Keratinocyte (primary cell): ENCODE measurements at regions not wholly inside any gene's neighbourhood (a gene's known extent, or its start where the extent isn't known, plus 50 kb on each side); places are given as distances from the start of the nearest gene placed in this dataset.
A peak's percentile ranks its signal among the peaks of the same experiment; 100 is the strongest.

ENCODE experiments used
- DNase-seq: peaks from one replicate; pipeline ENCODE4 v3.0.0-alpha.2; 2011; ENCODE audit warnings: low read depth, missing footprints, low spot score
- FAIRE-seq: peaks from 2 replicates; lab custom pipeline; 2011; peaks lifted over from hg19 to GRCh38; lab: Jason Lieb, UNC
- H2AFZ ChIP-seq: 2 replicates; pipeline ENCODE4 v1.6.0; 2012; ENCODE audit warnings: low read length, control low read depth, inconsistent platforms; ENCODE audit not compliant: control insufficient read depth
- H3K27ac ChIP-seq: 2 replicates; pipeline ENCODE4 v1.5.1; 2011; ENCODE audit warnings: low read length; ENCODE audit not compliant: control insufficient read depth, insufficient read depth
- H3K27me3 ChIP-seq: 3 replicates; pipeline ENCODE4 v1.6.0; 2011; ENCODE audit warnings: low read length; ENCODE audit not compliant: control insufficient read depth, insufficient read depth; ENCODE audit errors: extremely low read depth
- H3K36me3 ChIP-seq, 2 experiments: 2 replicates in 1 of 2; 3 replicates in 1 of 2; pipeline ENCODE4 v1.5.1; 2011; ENCODE audit warnings: low read length in 2 of 2, mild to moderate bottlenecking in 1 of 2; ENCODE audit not compliant: control insufficient read depth in 2 of 2, insufficient read depth in 2 of 2; ENCODE audit errors: extremely low read depth in 1 of 2
- H3K4me1 ChIP-seq: 3 replicates; pipeline ENCODE4 v1.5.1; 2011; ENCODE audit warnings: low read length; ENCODE audit not compliant: control insufficient read depth, insufficient read depth; ENCODE audit errors: extremely low read depth
- H3K4me2 ChIP-seq: 3 replicates; pipeline ENCODE4 v1.6.0; 2011; ENCODE audit warnings: low read depth, low read length; ENCODE audit not compliant: control insufficient read depth, insufficient read depth; ENCODE audit errors: extremely low read depth
- H3K4me3 ChIP-seq, 3 experiments: fragments of 200-600 bp in 1 of 3; sonication (generic) in 1 of 3; 2 replicates in 2 of 3; 3 replicates in 1 of 3; pipeline ENCODE4 v1.5.1; 2011 to 2016; ENCODE audit warnings: low read length in 3 of 3, mild to moderate bottlenecking in 3 of 3, control low read depth in 2 of 3, inconsistent platforms in 1 of 3, low read depth in 1 of 3, mixed read lengths in 1 of 3, mixed run types in 1 of 3, moderate library complexity in 1 of 3; ENCODE audit not compliant: control insufficient read depth in 2 of 3, insufficient read depth in 2 of 3; ENCODE audit errors: extremely low read depth in 1 of 3
- H3K79me2 ChIP-seq: 2 replicates; pipeline ENCODE4 v1.6.0; 2012; ENCODE audit warnings: low read length; ENCODE audit not compliant: control insufficient read depth, insufficient read depth
- H3K9ac ChIP-seq: 3 replicates; pipeline ENCODE4 v1.6.0; 2011; ENCODE audit warnings: low read length; ENCODE audit not compliant: control insufficient read depth, insufficient read depth; ENCODE audit errors: extremely low read depth
- H3K9me1 ChIP-seq: 3 replicates; pipeline ENCODE4 v1.6.0; 2011; ENCODE audit warnings: low read length; ENCODE audit not compliant: control insufficient read depth, insufficient read depth; ENCODE audit errors: extremely low read depth
- H3K9me3 ChIP-seq: 2 replicates; pipeline ENCODE4 v1.5.1; 2012; ENCODE audit warnings: low read depth, low read length; ENCODE audit not compliant: control insufficient read depth
- H4K20me1 ChIP-seq: 3 replicates; pipeline ENCODE4 v1.6.0; 2011; ENCODE audit warnings: low read length; ENCODE audit not compliant: control insufficient read depth, insufficient read depth; ENCODE audit errors: extremely low read depth
- EZH2 ChIP-seq: IDR thresholded peaks from one replicate; pipeline ENCODE4 v1.6.1; 2012; ENCODE audit warnings: inconsistent platforms, mild to moderate bottlenecking, low read length, moderate library complexity
- dilution Hi-C: fragments of 300-500 bp; cut with MboI; formaldehyde crosslinking; loops from one replicate; pipeline ENCODE4 v1.7.0; 2020; ENCODE audit warnings: low sequenced_read_pairs; ENCODE audit not compliant: extremely low pct_ligation_motif_present
- TF ChIP-seq, protein P1 (sequence below), 3 experiments: IDR thresholded peaks in 1 of 3; conservative IDR thresholded peaks in 1 of 3; optimal IDR thresholded peaks in 1 of 3; 2 replicates in 2 of 3; 3 replicates in 1 of 3; pipeline versions ENCODE3 to v1.5.1; 2011; ENCODE audit warnings: low read length in 3 of 3, mild to moderate bottlenecking in 3 of 3, moderate library complexity in 2 of 3, control low read depth in 1 of 3, inconsistent platforms in 1 of 3; ENCODE audit not compliant: insufficient read depth in 2 of 3; ENCODE audit errors: extremely low read depth in 1 of 3

GRCh38 chr1:208475951-208476845, 232.0 kb upstream of the PLXNA2 start:
- peaks cover 11% of the 10 kb centered on the region for H3K4me1 ChIP-seq
- H3K9me3 ChIP-seq = no peaks in the 10 kb centered on the region
- H3K9ac ChIP-seq = no peak overlapping the region
- no peaks in the 10 kb centered on the region for H3K36me3 ChIP-seq
- no peaks in the 10 kb centered on the region for H3K79me2 ChIP-seq
- no peak overlapping the region for H3K4me3 ChIP-seq
- peak overlapping the region; percentile 17 for H3K4me2 ChIP-seq
- dilution Hi-C loops = no loop called here
- H3K27ac ChIP-seq = no peak overlapping the region
- no peaks in the 10 kb centered on the region for H3K27me3 ChIP-seq
- H3K9me1 ChIP-seq = no peaks in the 10 kb centered on the region
- no peaks in the 10 kb centered on the region for H4K20me1 ChIP-seq
- no peak overlapping the region for H2AFZ ChIP-seq
- TF ChIP-seq EZH2 = no peak
- TF ChIP-seq, protein P1, sequence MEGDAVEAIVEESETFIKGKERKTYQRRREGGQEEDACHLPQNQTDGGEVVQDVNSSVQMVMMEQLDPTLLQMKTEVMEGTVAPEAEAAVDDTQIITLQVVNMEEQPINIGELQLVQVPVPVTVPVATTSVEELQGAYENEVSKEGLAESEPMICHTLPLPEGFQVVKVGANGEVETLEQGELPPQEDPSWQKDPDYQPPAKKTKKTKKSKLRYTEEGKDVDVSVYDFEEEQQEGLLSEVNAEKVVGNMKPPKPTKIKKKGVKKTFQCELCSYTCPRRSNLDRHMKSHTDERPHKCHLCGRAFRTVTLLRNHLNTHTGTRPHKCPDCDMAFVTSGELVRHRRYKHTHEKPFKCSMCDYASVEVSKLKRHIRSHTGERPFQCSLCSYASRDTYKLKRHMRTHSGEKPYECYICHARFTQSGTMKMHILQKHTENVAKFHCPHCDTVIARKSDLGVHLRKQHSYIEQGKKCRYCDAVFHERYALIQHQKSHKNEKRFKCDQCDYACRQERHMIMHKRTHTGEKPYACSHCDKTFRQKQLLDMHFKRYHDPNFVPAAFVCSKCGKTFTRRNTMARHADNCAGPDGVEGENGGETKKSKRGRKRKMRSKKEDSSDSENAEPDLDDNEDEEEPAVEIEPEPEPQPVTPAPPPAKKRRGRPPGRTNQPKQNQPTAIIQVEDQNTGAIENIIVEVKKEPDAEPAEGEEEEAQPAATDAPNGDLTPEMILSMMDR (optimal IDR thresholded peaks at IDR 0.05 in 1 of 3, IDR thresholded peaks at IDR 0.05 in 1 of 3, conservative IDR thresholded peaks at IDR 0.05 in 1 of 3; ENCODE audit: extremely low read depth in 1 of 3, insufficient read depth in 2 of 3, low read length in 3 of 3) = peak in 2 of 3 experiments; percentile 34 to 46
- FAIRE-seq (peak; percentile 59), DNase-seq (no peak)

GRCh38 chr1:208476846-208477170, 232.6 kb upstream of the PLXNA2 start:
- DNase-seq = no peak
- Histone ChIP-seq H3K27me3 (no peaks in the 10 kb centered on the region), H3K9me1 (no peaks in the 10 kb centered on the region), H2AFZ (no peak overlapping the region), H3K79me2 (no peaks in the 10 kb centered on the region), H3K9me3 (no peaks in the 10 kb centered on the region), H3K4me1 (peaks cover 11% of the 10 kb centered on the region), H4K20me1 (no peaks in the 10 kb centered on the region), H3K4me2 (no peak overlapping the region), H3K36me3 (no peaks in the 10 kb centered on the region), H3K9ac (no peak overlapping the region), H3K4me3 (no peak overlapping the region), H3K27ac (no peak overlapping the region)
- dilution Hi-C loops = no loop called here
- TF ChIP-seq, protein P1 (optimal IDR thresholded peaks at IDR 0.05 in 1 of 3, IDR thresholded peaks at IDR 0.05 in 1 of 3, conservative IDR thresholded peaks at IDR 0.05 in 1 of 3; ENCODE audit: extremely low read depth in 1 of 3, insufficient read depth in 2 of 3, low read length in 3 of 3) = no peak
- no peak for TF ChIP-seq EZH2
- no peak for FAIRE-seq
